ENCODE measurements at regions not wholly inside any gene's neighbourhood (a gene's known extent, or its start where the extent isn't known, plus 50 kb on each side); places are given as distances from the start of the nearest gene placed in this dataset.
"Not testable (repeated sequence)": the region's sequence is repeated elsewhere in the genome, so short reads cannot be mapped to it uniquely, and the experiment has no call there.

- in situ Hi-C loops (cut with MboI; ENCODE audit: low pct_unique_long_range_greater_than_20kb, low sequenced_read_pairs) = no loop called here
- DNase-seq = no peak
Observed at GRCh38 chr18:22296304-22296703, 121.4 kb downstream of the CTAGE1 start.

- DNase-seq = no peak
Observed at GRCh38 chr18:22293417-22293816, 124.0 kb downstream of the GATA6 start.

GRCh38 chr18:22290004-22290403 lies 120.6 kb downstream of the GATA6 start:
- DNase-seq = no peak
- in situ Hi-C loops (cut with MboI; ENCODE audit: low pct_unique_long_range_greater_than_20kb, low sequenced_read_pairs) = no loop called here

More at GRCh38 chr18:22293417-22293816, 124.0 kb downstream of the GATA6 start:
- in situ Hi-C loops (cut with MboI; ENCODE audit: low pct_unique_long_range_greater_than_20kb, low sequenced_read_pairs) = no loop called here

- no peak for DNase-seq
- in situ Hi-C loops (cut with MboI; ENCODE audit: low pct_unique_long_range_greater_than_20kb, low sequenced_read_pairs) = no loop called here
Observed at GRCh38 chr18:22286585-22286984, 117.2 kb downstream of the GATA6 start.

GRCh38 chr18:22285361-22286140 lies 116.2 kb downstream of the GATA6 start:
- no peak for DNase-seq
- in situ Hi-C loops (cut with MboI; ENCODE audit: low pct_unique_long_range_greater_than_20kb, low sequenced_read_pairs) = no loop called here

- no peak for DNase-seq
- in situ Hi-C loops (cut with MboI; ENCODE audit: low pct_unique_long_range_greater_than_20kb, low sequenced_read_pairs) = no loop called here
Observed at GRCh38 chr18:22284581-22285360, 115.4 kb downstream of the GATA6 start.

GRCh38 chr18:22283855-22284254 lies 114.5 kb downstream of the GATA6 start:
- DNase-seq; in situ Hi-C loops (cut with MboI; ENCODE audit: low pct_unique_long_range_greater_than_20kb, low sequenced_read_pairs): not testable (repeated sequence)

GRCh38 chr18:22283397-22283796 lies 114.0 kb downstream of the GATA6 start:
- no peak for DNase-seq
- in situ Hi-C loops (cut with MboI; ENCODE audit: low pct_unique_long_range_greater_than_20kb, low sequenced_read_pairs) = no loop called here

- in situ Hi-C loops (cut with MboI; ENCODE audit: low pct_unique_long_range_greater_than_20kb, low sequenced_read_pairs) = no loop called here
- no peak for DNase-seq
Observed at GRCh38 chr18:22283116-22283395, 113.7 kb downstream of the GATA6 start.

GRCh38 chr18:22282311-22283115 lies 113.1 kb downstream of the GATA6 start:
- no peak for DNase-seq
- in situ Hi-C loops (cut with MboI; ENCODE audit: low pct_unique_long_range_greater_than_20kb, low sequenced_read_pairs) = no loop called here

GRCh38 chr18:22280453-22280750 lies 111.0 kb downstream of the GATA6 start:
- no peak for DNase-seq
- in situ Hi-C loops (cut with MboI; ENCODE audit: low pct_unique_long_range_greater_than_20kb, low sequenced_read_pairs) = no loop called here

GRCh38 chr18:22279741-22280452 lies 110.5 kb downstream of the GATA6 start:
- in situ Hi-C loops (cut with MboI; ENCODE audit: low pct_unique_long_range_greater_than_20kb, low sequenced_read_pairs) = no loop called here
- DNase-seq = no peak

- in situ Hi-C loops (cut with MboI; ENCODE audit: low pct_unique_long_range_greater_than_20kb, low sequenced_read_pairs) = no loop called here
- DNase-seq = no peak
Observed at GRCh38 chr18:22278798-22279197, 109.4 kb downstream of the GATA6 start.

- in situ Hi-C loops (cut with MboI; ENCODE audit: low pct_unique_long_range_greater_than_20kb, low sequenced_read_pairs) = no loop called here
- no peak for DNase-seq
Observed at GRCh38 chr18:22277758-22278157, 108.4 kb downstream of the GATA6 start.

- in situ Hi-C loops (cut with MboI; ENCODE audit: low pct_unique_long_range_greater_than_20kb, low sequenced_read_pairs) = no loop called here
- no peak for DNase-seq
Observed at GRCh38 chr18:22276334-22276713, 106.9 kb downstream of the GATA6 start.

- no peak for DNase-seq
- in situ Hi-C loops (cut with MboI; ENCODE audit: low pct_unique_long_range_greater_than_20kb, low sequenced_read_pairs) = no loop called here
Observed at GRCh38 chr18:22275706-22276333, 106.4 kb downstream of the GATA6 start.

- no peak for DNase-seq
- in situ Hi-C loops (cut with MboI; ENCODE audit: low pct_unique_long_range_greater_than_20kb, low sequenced_read_pairs) = no loop called here
Observed at GRCh38 chr18:22273101-22274039, 104.0 kb downstream of the GATA6 start.

- in situ Hi-C loops (cut with MboI; ENCODE audit: low pct_unique_long_range_greater_than_20kb, low sequenced_read_pairs) = no loop called here
- DNase-seq = no peak
Observed at GRCh38 chr18:22272242-22272641, 102.9 kb downstream of the GATA6 start.

All from KBM-7 (cell line).